K562 (cell line): ENCODE measurements at regions not wholly inside any gene's neighbourhood (a gene's known extent, or its start where the extent isn't known, plus 50 kb on each side); places are given as distances from the start of the nearest gene placed in this dataset.

Experiments
- CEBPB ChIP-seq: fragments of 450-650 bp; IDR thresholded peaks from 2 replicates; pipeline ENCODE4 v1.6.1; 2016; ENCODE audit warnings: missing genetic modification characterization, missing compliant biosample characterization
- CTBP1 ChIP-seq: fragments of 450-650 bp; IDR thresholded peaks from 2 replicates; pipeline ENCODE4 v1.6.1; 2016; ENCODE audit warnings: borderline replicate concordance
- CXXC5 ChIP-seq: fragments of 250-450 bp; sonication (Bioruptor Pico); IDR thresholded peaks from 2 replicates; pipeline ENCODE4 v1.8.0; 2022; ENCODE audit warnings: inconsistent platforms, mild to moderate bottlenecking, moderate library complexity
- FOXA3 ChIP-seq, 2 experiments: fragments of 450-650 bp in 1 of 2; sonication (generic) in 1 of 2; formaldehyde crosslinking; IDR thresholded peaks in 1 of 2; conservative IDR thresholded peaks in 1 of 2; 2 replicates each; pipeline versions ENCODE4 v1.4.0 to v1.8.0; 2020 to 2022; ENCODE audit warnings: mild to moderate bottlenecking in 2 of 2, missing genetic modification reagents in 1 of 2
- HNRNPLL ChIP-seq: fragments of 200-400 bp; formaldehyde crosslinking; IDR thresholded peaks from 2 replicates; pipeline ENCODE4 v1.6.1; 2017; ENCODE audit warnings: low read length, low read depth, mild to moderate bottlenecking; ENCODE audit not compliant: poor library complexity, severe bottlenecking
- POLR2G ChIP-seq: fragments of 200-400 bp; formaldehyde crosslinking; IDR thresholded peaks from 2 replicates; pipeline ENCODE4 v1.6.1; 2017; ENCODE audit warnings: low read depth, mild to moderate bottlenecking, antibody characterized with exemption, low read length, moderate library complexity
- POLR2H ChIP-seq: IDR thresholded peaks from 2 replicates; pipeline ENCODE4 v1.6.1; 2016; ENCODE audit warnings: missing genetic modification characterization, low read depth, mild to moderate bottlenecking, control low read depth, missing compliant biosample characterization, moderate library complexity
- YY1 ChIP-seq, 3 experiments: IDR thresholded peaks; 2 replicates each; pipeline ENCODE4 v1.6.1; 2011; ENCODE audit warnings: low read length in 2 of 3, mild to moderate bottlenecking in 2 of 3, moderate library complexity in 2 of 3, borderline replicate concordance in 1 of 3, control low read depth in 1 of 3, low read depth in 1 of 3; ENCODE audit not compliant: insufficient read depth in 3 of 3, insufficient replicate concordance in 2 of 3, control insufficient read depth in 1 of 3, insufficient read length in 1 of 3; ENCODE audit errors: extremely low read depth in 1 of 3
- TF ChIP-seq, protein P1 (sequence below): fragments of 200-800 bp; sonication (Bioruptor generic); IDR thresholded peaks from 2 replicates; pipeline ENCODE4 v1.6.1; 2017; ENCODE audit warnings: missing genetic modification characterization, missing compliant biosample characterization

- TF ChIP-seq, protein P1, sequence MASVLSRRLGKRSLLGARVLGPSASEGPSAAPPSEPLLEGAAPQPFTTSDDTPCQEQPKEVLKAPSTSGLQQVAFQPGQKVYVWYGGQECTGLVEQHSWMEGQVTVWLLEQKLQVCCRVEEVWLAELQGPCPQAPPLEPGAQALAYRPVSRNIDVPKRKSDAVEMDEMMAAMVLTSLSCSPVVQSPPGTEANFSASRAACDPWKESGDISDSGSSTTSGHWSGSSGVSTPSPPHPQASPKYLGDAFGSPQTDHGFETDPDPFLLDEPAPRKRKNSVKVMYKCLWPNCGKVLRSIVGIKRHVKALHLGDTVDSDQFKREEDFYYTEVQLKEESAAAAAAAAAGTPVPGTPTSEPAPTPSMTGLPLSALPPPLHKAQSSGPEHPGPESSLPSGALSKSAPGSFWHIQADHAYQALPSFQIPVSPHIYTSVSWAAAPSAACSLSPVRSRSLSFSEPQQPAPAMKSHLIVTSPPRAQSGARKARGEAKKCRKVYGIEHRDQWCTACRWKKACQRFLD (CRISPR knock-in tag) = peak; percentile 69; the same call in 1 of the 2 replicates
- TF ChIP-seq CEBPB = peak; percentile 28; the same call in 1 of the 2 replicates
- peak; percentile 45; the same call in 1 of the 2 replicates for TF ChIP-seq POLR2H (tag)
- peak; percentile 73 for TF ChIP-seq CXXC5 (CRISPR knock-in tag)
- TF ChIP-seq HNRNPLL = peak; percentile 26
- TF ChIP-seq POLR2G = 0 out of 2 replicates have a peak, but pooled peaks have one; percentile 28
- TF ChIP-seq FOXA3 (CRISPR knock-in tag; conservative IDR thresholded peaks at IDR 0.05 in 1 of 2, IDR thresholded peaks at IDR 0.05 in 1 of 2) = peak in 1 of 2 experiments; percentile 95; a peak in 2 of 4 replicates
- TF ChIP-seq YY1 (IDR thresholded peaks at IDR 0.05; ENCODE audit: borderline replicate concordance in 1 of 3, control insufficient read depth in 1 of 3, extremely low read depth in 1 of 3, insufficient read depth in 3 of 3, insufficient read length in 1 of 3, insufficient replicate concordance in 2 of 3, low read depth in 1 of 3, low read length in 2 of 3) = peak in 1 of 3 experiments; percentile 56
- TF ChIP-seq CTBP1 = peak; percentile 41; the same call in 1 of the 2 replicates
Measured at GRCh38 chr7:25743670-25744451, 408.1 kb upstream of the NFE2L3 start (continued).
